H9 (cell line): ENCODE measurements at regions not wholly inside any gene's neighbourhood (a gene's known extent, or its start where the extent isn't known, plus 50 kb on each side); places are given as distances from the start of the nearest gene placed in this dataset.

ENCODE experiments used
- DNase-seq: peaks from one replicate; pipeline ENCODE4 v3.0.0-alpha.2; 2017
- H2AFZ ChIP-seq: one replicate; pipeline ENCODE4 v1.6.1; 2013; ENCODE audit warnings: mild to moderate bottlenecking, low read length, control low read depth, moderate library complexity
- H2AK5ac ChIP-seq: 2 replicates; pipeline ENCODE4 v1.6.1; 2013; ENCODE audit warnings: low read length, control low read depth, mixed read lengths; ENCODE audit not compliant: insufficient read length
- H2BK120ac ChIP-seq: one replicate; pipeline ENCODE4 v1.6.1; 2013; ENCODE audit warnings: low read depth, mild to moderate bottlenecking, low read length, control low read depth, inconsistent platforms; ENCODE audit not compliant: poor library complexity, severe bottlenecking
- H2BK12ac ChIP-seq: 2 replicates; pipeline ENCODE4 v1.6.1; 2013; ENCODE audit warnings: low read length, control low read depth, mixed read lengths, low read depth; ENCODE audit not compliant: insufficient read length
- H2BK15ac ChIP-seq: 2 replicates; pipeline ENCODE4 v1.6.1; 2013; ENCODE audit warnings: low read depth, low read length, control low read depth
- H2BK20ac ChIP-seq: one replicate; pipeline ENCODE4 v1.6.1; 2013; ENCODE audit warnings: low read depth, mild to moderate bottlenecking, low read length, control low read depth, inconsistent platforms; ENCODE audit not compliant: poor library complexity, severe bottlenecking
- H2BK5ac ChIP-seq: 2 replicates; pipeline ENCODE4 v1.6.1; 2013; ENCODE audit warnings: low read length, control low read depth, mixed read lengths; ENCODE audit not compliant: insufficient read length
- H3K14ac ChIP-seq: 2 replicates; pipeline ENCODE4 v1.6.1; 2013; ENCODE audit warnings: low read length, control low read depth; ENCODE audit not compliant: insufficient read depth
- H3K18ac ChIP-seq: 2 replicates; pipeline ENCODE4 v1.6.1; 2013; ENCODE audit warnings: low read depth, mild to moderate bottlenecking, mixed read lengths, low read length, control low read depth; ENCODE audit not compliant: insufficient read length
- H3K23ac ChIP-seq: 2 replicates; pipeline ENCODE4 v1.6.1; 2013; ENCODE audit warnings: low read length, control low read depth, mixed read lengths, low read depth; ENCODE audit not compliant: insufficient read length
- H3K23me2 ChIP-seq: 2 replicates; pipeline ENCODE4 v1.6.1; 2013; ENCODE audit warnings: low read depth, mild to moderate bottlenecking, mixed read lengths, low read length, control low read depth; ENCODE audit not compliant: insufficient read length, poor library complexity, severe bottlenecking
- H3K27ac ChIP-seq: 2 replicates; pipeline ENCODE4 v1.5.1; 2013; ENCODE audit warnings: low read length, control low read depth, mixed read lengths, low read depth; ENCODE audit not compliant: insufficient read length
- H3K27me3 ChIP-seq: 2 replicates; pipeline ENCODE4 v1.6.1; 2013; ENCODE audit warnings: low read length, control low read depth, inconsistent platforms; ENCODE audit not compliant: insufficient read depth
- H3K4ac ChIP-seq: 2 replicates; pipeline ENCODE4 v1.6.1; 2013; ENCODE audit warnings: low read depth, mild to moderate bottlenecking, control low read depth, inconsistent platforms, low read length, moderate library complexity
- H3K4me1 ChIP-seq: 2 replicates; pipeline ENCODE4 v1.6.1; 2013; ENCODE audit warnings: low read length, control low read depth, inconsistent platforms; ENCODE audit not compliant: insufficient read depth
- H3K4me2 ChIP-seq: 2 replicates; pipeline ENCODE4 v1.6.1; 2013; ENCODE audit warnings: low read length, control low read depth, mixed read lengths; ENCODE audit not compliant: insufficient read length, insufficient read depth
- H3K56ac ChIP-seq: 2 replicates; pipeline ENCODE4 v1.6.1; 2013; ENCODE audit warnings: low read depth, mild to moderate bottlenecking, mixed read lengths, low read length, control low read depth; ENCODE audit not compliant: insufficient read length
- H3K79me1 ChIP-seq: 2 replicates; pipeline ENCODE4 v1.6.1; 2013; ENCODE audit warnings: low read depth, mild to moderate bottlenecking, moderate library complexity, low read length, control low read depth, inconsistent platforms; ENCODE audit not compliant: insufficient read depth, poor library complexity, severe bottlenecking
- H3K79me2 ChIP-seq: 2 replicates; pipeline ENCODE4 v1.6.1; 2013; ENCODE audit warnings: low read length, control low read depth, inconsistent platforms; ENCODE audit not compliant: insufficient read depth
- H3K9ac ChIP-seq: 2 replicates; pipeline ENCODE4 v1.6.1; 2013; ENCODE audit warnings: low read length, control low read depth, mixed read lengths; ENCODE audit not compliant: insufficient read length; ENCODE audit errors: extremely low read depth
- H3K9me3 ChIP-seq: one replicate; pipeline ENCODE4 v1.6.1; 2013; ENCODE audit warnings: low read depth, low read length, inconsistent platforms; ENCODE audit not compliant: control insufficient read depth
- H3T11ph ChIP-seq: one replicate; pipeline ENCODE4 v1.6.1; 2013; ENCODE audit warnings: mild to moderate bottlenecking, low read length, control low read depth, inconsistent platforms
- H4K20me1 ChIP-seq: one replicate; pipeline ENCODE4 v1.6.1; 2013; ENCODE audit not compliant: control insufficient read depth, insufficient read length, insufficient read depth
- H4K5ac ChIP-seq: 2 replicates; pipeline ENCODE4 v1.6.1; 2013; ENCODE audit warnings: low read depth, mild to moderate bottlenecking, mixed read lengths, low read length, control low read depth; ENCODE audit not compliant: insufficient read length
- H4K8ac ChIP-seq: replicated peaks from 2 replicates; pipeline ENCODE4 v1.6.1; 2013; ENCODE audit warnings: low read length, control low read depth, mixed read lengths, low read depth; ENCODE audit not compliant: insufficient read length
- H4K91ac ChIP-seq: 2 replicates; pipeline ENCODE4 v1.6.1; 2013; ENCODE audit warnings: low read depth, mild to moderate bottlenecking, moderate library complexity, mixed read lengths, low read length, control low read depth; ENCODE audit not compliant: insufficient read length
- H3K27ac Mint-ChIP-seq, 3 experiments: 2 replicates in 2 of 3; 3 replicates in 1 of 3; pipeline ENCODE4 v1.8.0; 2020 to 2021; ENCODE audit warnings: mixed read lengths in 3 of 3, mild to moderate bottlenecking in 1 of 3, moderate library complexity in 1 of 3
- H3K27me3 Mint-ChIP-seq: 2 replicates; pipeline ENCODE4 v1.8.0; 2021; ENCODE audit warnings: low read depth, mild to moderate bottlenecking, moderate library complexity, mixed read lengths
- H3K36me3 Mint-ChIP-seq, 3 experiments: 2 replicates in 2 of 3; 3 replicates in 1 of 3; pipeline ENCODE4 v1.8.0; 2020 to 2021; ENCODE audit warnings: low read depth in 3 of 3, mixed read lengths in 3 of 3; ENCODE audit not compliant: insufficient read depth in 1 of 3
- H3K4me1 Mint-ChIP-seq, 2 experiments: 2 replicates each; pipeline ENCODE4 v1.8.0; 2020; ENCODE audit warnings: mixed read lengths in 2 of 2
- H3K4me3 Mint-ChIP-seq, 2 experiments: 2 replicates in 1 of 2; 3 replicates in 1 of 2; pipeline ENCODE4 v1.8.0; 2020 to 2021; ENCODE audit warnings: mild to moderate bottlenecking in 2 of 2, mixed read lengths in 2 of 2, moderate library complexity in 1 of 2
- H3K9me3 Mint-ChIP-seq, 2 experiments: 2 replicates in 1 of 2; 3 replicates in 1 of 2; pipeline ENCODE4 v1.8.0; 2020; ENCODE audit warnings: mild to moderate bottlenecking in 2 of 2, mixed read lengths in 2 of 2, moderate library complexity in 1 of 2
- WGBS: extraction: QIAGEN DNeasy Blood & Tissue Kit; methylation state at CpG from one replicate; pipeline ENCODE4 v1.1.7; 2013; ENCODE audit warnings: missing lambda C conversion rate, low lambda C conversion rate, mixed read lengths; ENCODE audit not compliant: insufficient read length; ENCODE audit errors: extremely low coverage; 5-methylcytosine and 5-hydroxymethylcytosine counted together
- TF ChIP-seq, protein P1 (sequence below): fragments of 200-600 bp; sonication (generic); conservative IDR thresholded peaks from 3 replicates; pipeline ENCODE4 v1.8.0; 2021; ENCODE audit warnings: antibody characterized with exemption, mild to moderate bottlenecking

GRCh38 chr7:24496036-24496435 is 77.2 kb upstream of the PALS2 start:
- Mint-ChIP-seq H3K4me3 (no peak overlapping the region), H3K27ac (no peak overlapping the region), H3K4me1 (peaks cover 25 to 35% of the 10 kb centered on the region in 2 experiments), H3K36me3 (peaks cover 0 to 17% (median 7%) of the 10 kb centered on the region in 3 experiments; a peak in 5 of 7 replicates), H3K9me3 (peaks cover 10 to 13% of the 10 kb centered on the region in 2 experiments), H3K27me3 (no peaks in the 10 kb centered on the region)
- Histone ChIP-seq H2BK5ac (no peak overlapping the region), H3K23me2 (no peaks in the 10 kb centered on the region), H3K27ac (no peak overlapping the region), H3K79me2 (no peaks in the 10 kb centered on the region), H3K18ac (no peak overlapping the region), H3K9me3 (no peaks in the 10 kb centered on the region), H2BK15ac (no peak overlapping the region), H3K9ac (no peak overlapping the region), H4K20me1 (no peaks in the 10 kb centered on the region), H3K14ac (no peak overlapping the region), H3K4me1 (peaks cover 5% of the 10 kb centered on the region; the same call in 1 of the 2 replicates), H3K27me3 (no peaks in the 10 kb centered on the region), H3K4me2 (no peak overlapping the region), H3T11ph (no peak overlapping the region), H2BK12ac (no peak overlapping the region), H4K5ac (no peak overlapping the region), H2BK120ac (no peak overlapping the region), H2BK20ac (no peak overlapping the region), H3K79me1 (no peaks in the 10 kb centered on the region), H2AK5ac (no peak overlapping the region), H3K4ac (no peak overlapping the region), H4K91ac (no peak overlapping the region), H3K56ac (no peak overlapping the region), H2AFZ (no peak overlapping the region), H3K23ac (no peak overlapping the region), H4K8ac (no peak overlapping the region)
- DNase-seq, result no peak
- TF ChIP-seq, protein P1, sequence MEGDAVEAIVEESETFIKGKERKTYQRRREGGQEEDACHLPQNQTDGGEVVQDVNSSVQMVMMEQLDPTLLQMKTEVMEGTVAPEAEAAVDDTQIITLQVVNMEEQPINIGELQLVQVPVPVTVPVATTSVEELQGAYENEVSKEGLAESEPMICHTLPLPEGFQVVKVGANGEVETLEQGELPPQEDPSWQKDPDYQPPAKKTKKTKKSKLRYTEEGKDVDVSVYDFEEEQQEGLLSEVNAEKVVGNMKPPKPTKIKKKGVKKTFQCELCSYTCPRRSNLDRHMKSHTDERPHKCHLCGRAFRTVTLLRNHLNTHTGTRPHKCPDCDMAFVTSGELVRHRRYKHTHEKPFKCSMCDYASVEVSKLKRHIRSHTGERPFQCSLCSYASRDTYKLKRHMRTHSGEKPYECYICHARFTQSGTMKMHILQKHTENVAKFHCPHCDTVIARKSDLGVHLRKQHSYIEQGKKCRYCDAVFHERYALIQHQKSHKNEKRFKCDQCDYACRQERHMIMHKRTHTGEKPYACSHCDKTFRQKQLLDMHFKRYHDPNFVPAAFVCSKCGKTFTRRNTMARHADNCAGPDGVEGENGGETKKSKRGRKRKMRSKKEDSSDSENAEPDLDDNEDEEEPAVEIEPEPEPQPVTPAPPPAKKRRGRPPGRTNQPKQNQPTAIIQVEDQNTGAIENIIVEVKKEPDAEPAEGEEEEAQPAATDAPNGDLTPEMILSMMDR, result no peak
- WGBS, result no CpG with 5 or more reads among the region's 2 CpGs
